Urothelium cell line (cell line): ENCODE measurements at regions not wholly inside any gene's neighbourhood (a gene's known extent, or its start where the extent isn't known, plus 50 kb on each side); places are given as distances from the start of the nearest gene placed in this dataset.
"Not testable (repeated sequence)": the region's sequence is repeated elsewhere in the genome, so short reads cannot be mapped to it uniquely, and the experiment has no call there.

Source experiments
- DNase-seq: peaks from one replicate; pipeline ENCODE4 v3.0.0; 2011; ENCODE audit warnings: low spot score, mixed read lengths
- FAIRE-seq: peaks from 2 replicates; lab custom pipeline; 2011; peaks lifted over from hg19 to GRCh38; lab: Jason Lieb, UNC

- FAIRE-seq = no peak
- DNase-seq = peak; percentile 14
Observed at GRCh38 chr6:28657381-28657768, 131.7 kb downstream of the GPX5 start.

GRCh38 chr6:28657769-28658465 is 132.2 kb downstream of the GPX5 start:
- peak; percentile 58 for DNase-seq
- FAIRE-seq = no peak

GRCh38 chr6:28658475-28659249 is 133.0 kb downstream of the GPX5 start:
- no peak for FAIRE-seq
- DNase-seq = peak; percentile 26

- DNase-seq (no peak), FAIRE-seq (no peak)
Observed at GRCh38 chr6:28659250-28659566, 133.5 kb downstream of the GPX5 start.

GRCh38 chr6:28661097-28661713 is 135.5 kb downstream of the GPX5 start:
- DNase-seq = no peak
- no peak for FAIRE-seq

- FAIRE-seq (no peak), DNase-seq (no peak)
Observed at GRCh38 chr6:28664870-28665396, 139.3 kb downstream of the GPX5 start.

- no peak for DNase-seq
- FAIRE-seq = no peak
Observed at GRCh38 chr6:28673417-28673786, 147.7 kb downstream of the GPX5 start.

GRCh38 chr6:28673787-28674671 is 148.3 kb downstream of the GPX5 start:
- peak; percentile 71 for DNase-seq
- no peak for FAIRE-seq

GRCh38 chr6:28675600-28675999 is 149.9 kb downstream of the GPX5 start:
- no peak for FAIRE-seq
- no peak for DNase-seq

GRCh38 chr6:28682542-28682941 is 156.9 kb downstream of the GPX5 start:
- DNase-seq = no peak
- FAIRE-seq = no peak

GRCh38 chr6:28682956-28683685 is 157.4 kb downstream of the GPX5 start:
- not testable (repeated sequence) for FAIRE-seq

GRCh38 chr6:28683945-28684538 is 158.4 kb downstream of the GPX5 start:
- DNase-seq (peak; percentile 60), FAIRE-seq (no peak)

More at GRCh38 chr6:28682956-28683685, 157.4 kb downstream of the GPX5 start:
- not testable (repeated sequence) for DNase-seq

- DNase-seq, FAIRE-seq: not testable (repeated sequence)
Observed at GRCh38 chr6:28685960-28686359, 160.3 kb downstream of the GPX5 start.

- DNase-seq = peak; percentile 41
- FAIRE-seq = not testable (repeated sequence)
Observed at GRCh38 chr6:28686446-28687027, 160.9 kb downstream of the GPX5 start.

GRCh38 chr6:28687309-28687981 is 161.8 kb downstream of the GPX5 start:
- DNase-seq, FAIRE-seq: not testable (repeated sequence)

- DNase-seq, FAIRE-seq: not testable (repeated sequence)
Observed at GRCh38 chr6:28691991-28692390, 166.3 kb downstream of the GPX5 start.

GRCh38 chr6:28693033-28693750 is 167.5 kb downstream of the GPX5 start:
- no peak for DNase-seq

More at GRCh38 chr6:28693033-28693750, 167.5 kb downstream of the GPX5 start:
- no peak for FAIRE-seq
